ENCODE measurements at regions not wholly inside any gene's neighbourhood (a gene's known extent, or its start where the extent isn't known, plus 50 kb on each side); places are given as distances from the start of the nearest gene placed in this dataset.

DNA sequence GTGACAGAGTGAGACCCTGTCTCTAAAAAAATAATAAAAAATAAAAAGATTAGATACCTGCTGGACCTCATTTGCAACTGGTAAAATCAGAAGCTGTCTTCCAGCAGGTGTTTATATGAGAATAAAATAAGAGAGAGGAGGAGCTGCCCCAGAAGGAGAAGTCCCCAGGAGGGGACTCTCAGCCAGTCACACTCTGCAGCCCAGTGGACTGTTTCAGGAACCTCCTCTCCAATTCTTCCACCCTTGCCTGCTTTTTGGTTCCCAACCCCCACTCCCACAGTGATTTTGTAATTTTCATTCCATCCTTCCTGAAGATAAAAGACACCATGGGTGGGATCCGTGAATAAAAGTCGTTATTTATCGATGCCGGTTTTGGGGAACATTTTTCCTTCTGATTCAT is 56.9 kb upstream of the TSHZ3 start:
- Histone ChIP-seq H2BK15ac (ENCODE audit: low read length) (no peak overlapping the region), H3K4ac (replicated peaks; ENCODE audit: insufficient read length, low read depth, low read length) (no peak overlapping the region), H2BK12ac (ENCODE audit: low read depth, low read length) (no peak overlapping the region), H2AK5ac (ENCODE audit: low read depth, low read length) (no peak overlapping the region), H2AFZ (ENCODE audit: low read length) (no peak overlapping the region), H3K9ac (replicated peaks in 1 of 4; ENCODE audit: extremely low read depth in 1 of 4, low read depth in 3 of 4, low read length in 3 of 4) (no peak overlapping the region), H3K36me3 (ENCODE audit: control insufficient read depth in 2 of 4, insufficient read depth in 4 of 4, low read length in 3 of 4) (no peaks in the 10 kb centered on the region), H3K14ac (ENCODE audit: insufficient read length) (no peak overlapping the region), H4K5ac (ENCODE audit: insufficient read length, low read depth, low read length) (no peak overlapping the region), H4K8ac (ENCODE audit: extremely low read depth, insufficient read depth, low read length) (no peak overlapping the region), H3K56ac (replicated peaks; ENCODE audit: insufficient read length, low read depth, low read length) (no peak overlapping the region), H3K9me3 (ENCODE audit: insufficient read depth in 2 of 2, low read depth in 1 of 2, low read length in 1 of 2) (no peaks in the 10 kb centered on the region), H3K79me1 (ENCODE audit: low read depth, low read length) (no peaks in the 10 kb centered on the region), H3K27me3 (replicated peaks in 1 of 4; ENCODE audit: control insufficient read depth in 3 of 4, extremely low read depth in 1 of 4, insufficient read depth in 3 of 4, low read length in 3 of 4) (no peaks in the 10 kb centered on the region; a peak in 1 of 7 replicates), H2BK120ac (replicated peaks; ENCODE audit: low read depth, low read length) (no peak overlapping the region), H4K91ac (replicated peaks; ENCODE audit: insufficient read length, low read length) (no peak overlapping the region), H4K20me1 (replicated peaks in 1 of 2; ENCODE audit: control insufficient read depth in 1 of 2, insufficient read depth in 2 of 2, low read length in 2 of 2) (no peaks in the 10 kb centered on the region), H3K23ac (ENCODE audit: insufficient read length) (no peak overlapping the region), H2BK5ac (ENCODE audit: low read depth, low read length) (no peak overlapping the region; the same call in 1 of the 2 replicates), H3K4me3 (ENCODE audit: extremely low read depth in 1 of 4, insufficient read depth in 2 of 4, low read depth in 3 of 4, low read length in 4 of 4) (no peak overlapping the region), H2BK20ac (ENCODE audit: low read length) (no peak overlapping the region; the same call in 1 of the 2 replicates), H3K23me2 (ENCODE audit: low read depth, low read length) (no peaks in the 10 kb centered on the region), H3K27ac (ENCODE audit: low read depth, low read length) (no peak overlapping the region), H3K4me2 (ENCODE audit: insufficient read depth in 1 of 2, low read depth in 2 of 2, low read length in 2 of 2) (no peak overlapping the region), H3K79me2 (ENCODE audit: control insufficient read depth in 1 of 2, insufficient read depth in 2 of 2, low read length in 2 of 2) (no peaks in the 10 kb centered on the region), H3K18ac (ENCODE audit: extremely low read depth, low read length) (no peak overlapping the region), H3K4me1 (replicated peaks in 1 of 4; ENCODE audit: control insufficient read depth in 3 of 4, insufficient read depth in 4 of 4, low read length in 3 of 4) (peaks cover 0 to 8% (median 3%) of the 10 kb centered on the region in 4 experiments; a peak in 2 of 7 replicates)
- POLR2A ChIA-PET (ENCODE audit: partially characterized antibody): interaction anchor here (1.6 to 4.1 kb wide), 2 partner anchors 13 kb away, joined by 7 to 26 read pairs; no protein-coding TSS in a partner anchor
- FAIRE-seq (no peak), DNase-seq (ENCODE audit: low read depth in 1 of 2, low spot score in 2 of 2) (no peak)
- TF ChIP-seq SAP30 (IDR thresholded peaks at IDR 0.05; ENCODE audit: insufficient read depth, insufficient replicate concordance, low read length): no peak
- no peak for TF ChIP-seq KDM1A (IDR thresholded peaks at IDR 0.05; ENCODE audit: borderline replicate concordance, low read length)
- no peak for TF ChIP-seq CEBPB (IDR thresholded peaks at IDR 0.05; ENCODE audit: low read depth, low read length)
- no peak for TF ChIP-seq TAF7 (optimal IDR thresholded peaks at IDR 0.05; ENCODE audit: borderline replicate concordance, low read depth, low read length)
- TF ChIP-seq HDAC2 (IDR thresholded peaks at IDR 0.05; ENCODE audit: borderline replicate concordance in 1 of 2, low read depth in 2 of 2, low read length in 2 of 2): no peak
- TF ChIP-seq CHD1 (IDR thresholded peaks at IDR 0.05; ENCODE audit: low read depth, low read length): no peak
- no peak for TF ChIP-seq FOSL1 (IDR thresholded peaks at IDR 0.05; ENCODE audit: insufficient read depth, low read depth, low read length)
- no peak for TF ChIP-seq SP2 (IDR thresholded peaks at IDR 0.05; ENCODE audit: low read length)
- TF ChIP-seq CREB1 (IDR thresholded peaks at IDR 0.05): no peak
- TF ChIP-seq SRF (IDR thresholded peaks at IDR 0.05; ENCODE audit: low read depth, low read length): no peak
- no peak for TF ChIP-seq JUN (IDR thresholded peaks at IDR 0.05; ENCODE audit: low read depth, low read length)
- no peak for TF ChIP-seq ZNF274 (IDR thresholded peaks at IDR 0.05; ENCODE audit: borderline replicate concordance, extremely low read depth, low read length)
- no peak for TF ChIP-seq KDM5A (IDR thresholded peaks at IDR 0.05; ENCODE audit: low read length)
- no peak for TF ChIP-seq MAFK (IDR thresholded peaks at IDR 0.05; ENCODE audit: low read depth, low read length)
- TF ChIP-seq ASH2L (IDR thresholded peaks at IDR 0.05; ENCODE audit: low read length): no peak
- TF ChIP-seq SIN3A (conservative IDR thresholded peaks at IDR 0.05 in 1 of 2, IDR thresholded peaks at IDR 0.05 in 1 of 2; ENCODE audit: low read depth in 1 of 2, low read length in 2 of 2): no peak
- CTCF ChIA-PET (ENCODE audit: partially characterized antibody): no interaction called here
- 96% methylated on average over 4 of the region's 4 CpGs; no CpG with 5 or more reads in 1 of the 2 experiments for WGBS, 2 experiments (ENCODE audit: extremely low coverage in 1 of 2, insufficient coverage in 1 of 2, insufficient read length in 1 of 2, insufficient replicate concordance in 2 of 2, low coverage in 1 of 2, low lambda C conversion rate in 2 of 2, missing lambda C conversion rate in 1 of 2)
